Kidney capillary endothelial cell (primary cell): ENCODE measurements at regions not wholly inside any gene's neighbourhood (a gene's known extent, or its start where the extent isn't known, plus 50 kb on each side); places are given as distances from the start of the nearest gene placed in this dataset.

Experiments
- DNase-seq: peaks from one replicate; pipeline ENCODE4 v3.0.0-alpha.2; 2018; ENCODE audit warnings: low spot score

- DNase-seq, result no peak
These were observed 369.2 kb upstream of the IL12A start for GRCh38 chr3:159619341-159619885.

- DNase-seq, result no peak
These were observed 368.4 kb upstream of the IL12A start for GRCh38 chr3:159620281-159620680.

GRCh38 chr3:159620873-159621272, 367.8 kb upstream of the IL12A start:
- DNase-seq, result peak; percentile 80

GRCh38 chr3:159624616-159625015, 364.0 kb upstream of the IL12A start:
- no peak for DNase-seq

GRCh38 chr3:159625594-159625993, 363.0 kb upstream of the IL12A start:
- no peak for DNase-seq

- no peak for DNase-seq
These were observed 362.0 kb upstream of the IL12A start for GRCh38 chr3:159626598-159626997.

- no peak for DNase-seq
These were observed 361.4 kb upstream of the IL12A start for GRCh38 chr3:159627229-159627628.

GRCh38 chr3:159627634-159628033, 361.0 kb upstream of the IL12A start:
- DNase-seq, result no peak

- DNase-seq, result no peak
These were observed 359.1 kb upstream of the IL12A start for GRCh38 chr3:159629329-159630084.

GRCh38 chr3:159631226-159631625, 357.4 kb upstream of the IL12A start:
- no peak for DNase-seq

GRCh38 chr3:159632128-159632527, 356.5 kb upstream of the IL12A start:
- DNase-seq, result no peak

GRCh38 chr3:159632851-159633250, 355.8 kb upstream of the IL12A start:
- DNase-seq, result no peak

GRCh38 chr3:159634483-159634882, 354.2 kb upstream of the IL12A start:
- no peak for DNase-seq

- DNase-seq, result no peak
These were observed 353.5 kb upstream of the IL12A start for GRCh38 chr3:159635047-159635641.

GRCh38 chr3:159637883-159638542, 350.6 kb upstream of the IL12A start:
- no peak for DNase-seq

GRCh38 chr3:159640225-159640624, 348.4 kb upstream of the IL12A start:
- DNase-seq, result no peak

- no peak for DNase-seq
These were observed 345.2 kb upstream of the IL12A start for GRCh38 chr3:159643406-159643805.

- no peak for DNase-seq
These were observed 342.8 kb upstream of the IL12A start for GRCh38 chr3:159645874-159646273.

GRCh38 chr3:159649951-159650350, 338.7 kb upstream of the IL12A start:
- no peak for DNase-seq

GRCh38 chr3:159650726-159651125, 337.9 kb upstream of the IL12A start:
- no peak for DNase-seq

- no peak for DNase-seq
These were observed 336.2 kb upstream of the IL12A start for GRCh38 chr3:159652452-159652851.

- no peak for DNase-seq
These were observed 334.2 kb upstream of the IL12A start for GRCh38 chr3:159654183-159655134.
